T-helper 2 cell treated with Interferon-gamma antibody and Interleukin-4, amounts not matched to agents 5 μg/mL and 100 μg/mL, for 36 hours (primary cell): ENCODE measurements at regions not wholly inside any gene's neighbourhood (a gene's known extent, or its start where the extent isn't known, plus 50 kb on each side); places are given as distances from the start of the nearest gene placed in this dataset.

Experiments
- DNase-seq: peaks from one replicate; pipeline ENCODE4 v3.0.0; 2021; ENCODE audit warnings: low spot score
- H3K27ac Mint-ChIP-seq: one replicate; pipeline ENCODE4 v1.8.0; 2021; ENCODE audit warnings: mild to moderate bottlenecking, mixed read lengths
- H3K27me3 Mint-ChIP-seq: one replicate; pipeline ENCODE4 v1.8.0; 2021; ENCODE audit warnings: low read depth, mixed read lengths
- H3K36me3 Mint-ChIP-seq: one replicate; pipeline ENCODE4 v1.8.0; 2021; ENCODE audit warnings: low read depth, mixed read lengths
- H3K4me1 Mint-ChIP-seq: one replicate; pipeline ENCODE4 v1.8.0; 2021; ENCODE audit warnings: low read depth, mixed read lengths
- H3K4me3 Mint-ChIP-seq: one replicate; pipeline ENCODE4 v1.8.0; 2022; ENCODE audit warnings: mild to moderate bottlenecking, moderate library complexity, mixed read lengths
- H3K9me3 Mint-ChIP-seq: one replicate; pipeline ENCODE4 v1.8.0; 2021; ENCODE audit warnings: mixed read lengths

- Mint-ChIP-seq H3K4me3 (no peak overlapping the region), H3K4me1 (peaks cover 5% of the 10 kb centered on the region), H3K36me3 (peaks cover 40% of the 10 kb centered on the region), H3K27me3 (no peaks in the 10 kb centered on the region), H3K9me3 (peaks cover 50% of the 10 kb centered on the region), H3K27ac (no peak overlapping the region)
- no peak for DNase-seq
These were observed 848.0 kb downstream of the RNF144A start for GRCh38 chr2:7765236-7765635.

GRCh38 chr2:7766088-7766722, 849.0 kb downstream of the RNF144A start:
- Mint-ChIP-seq H3K36me3 (peaks cover 36% of the 10 kb centered on the region), H3K27ac (peak overlapping the region; percentile 60), H3K9me3 (peaks cover 46% of the 10 kb centered on the region), H3K27me3 (no peaks in the 10 kb centered on the region), H3K4me3 (no peak overlapping the region), H3K4me1 (peaks cover 6% of the 10 kb centered on the region)
- peak; percentile 44 for DNase-seq

GRCh38 chr2:7766978-7767565, 849.9 kb downstream of the RNF144A start:
- DNase-seq = no peak
- H3K4me3 Mint-ChIP-seq = no peak overlapping the region
- peaks cover 43% of the 10 kb centered on the region for H3K9me3 Mint-ChIP-seq
- no peak overlapping the region for H3K27ac Mint-ChIP-seq
- H3K36me3 Mint-ChIP-seq = peaks cover 34% of the 10 kb centered on the region
- no peaks in the 10 kb centered on the region for H3K27me3 Mint-ChIP-seq
- H3K4me1 Mint-ChIP-seq = peaks cover 11% of the 10 kb centered on the region

- peaks cover 36% of the 10 kb centered on the region for H3K9me3 Mint-ChIP-seq
- H3K27me3 Mint-ChIP-seq = no peaks in the 10 kb centered on the region
- H3K36me3 Mint-ChIP-seq = peaks cover 29% of the 10 kb centered on the region
These were observed 850.7 kb downstream of the RNF144A start for GRCh38 chr2:7767902-7768301.

GRCh38 chr2:7771781-7772180, 854.6 kb downstream of the RNF144A start:
- no peak overlapping the region for H3K4me3 Mint-ChIP-seq
- no peak for DNase-seq
- H3K9me3 Mint-ChIP-seq = peaks cover 13% of the 10 kb centered on the region
- H3K4me1 Mint-ChIP-seq = peaks cover 42% of the 10 kb centered on the region
- no peaks in the 10 kb centered on the region for H3K27me3 Mint-ChIP-seq
- no peak overlapping the region for H3K27ac Mint-ChIP-seq
- H3K36me3 Mint-ChIP-seq = peaks cover 11% of the 10 kb centered on the region

More at GRCh38 chr2:7767902-7768301, 850.7 kb downstream of the RNF144A start:
- peaks cover 13% of the 10 kb centered on the region for H3K4me1 Mint-ChIP-seq
- DNase-seq = no peak
- H3K4me3 Mint-ChIP-seq = no peak overlapping the region
- no peak overlapping the region for H3K27ac Mint-ChIP-seq

GRCh38 chr2:7773362-7774360, 856.4 kb downstream of the RNF144A start:
- peak overlapping the region; percentile 74 for H3K4me3 Mint-ChIP-seq
- H3K27me3 Mint-ChIP-seq = no peaks in the 10 kb centered on the region
- peaks cover 13% of the 10 kb centered on the region for H3K36me3 Mint-ChIP-seq
- H3K4me1 Mint-ChIP-seq = peaks cover 47% of the 10 kb centered on the region
- peak overlapping the region; percentile 77 for H3K27ac Mint-ChIP-seq
- DNase-seq = peak; percentile 78
- H3K9me3 Mint-ChIP-seq = peaks cover 13% of the 10 kb centered on the region

- peak overlapping the region; percentile 74 for H3K4me3 Mint-ChIP-seq
- DNase-seq = peak; percentile 42
- H3K4me1 Mint-ChIP-seq = peaks cover 49% of the 10 kb centered on the region
- peak overlapping the region; percentile 77 for H3K27ac Mint-ChIP-seq
- no peaks in the 10 kb centered on the region for H3K27me3 Mint-ChIP-seq
- peaks cover 8% of the 10 kb centered on the region for H3K36me3 Mint-ChIP-seq
- H3K9me3 Mint-ChIP-seq = peaks cover 6% of the 10 kb centered on the region
These were observed 857.3 kb downstream of the RNF144A start for GRCh38 chr2:7774481-7774880.

- H3K36me3 Mint-ChIP-seq = peaks cover 13% of the 10 kb centered on the region
- no peaks in the 10 kb centered on the region for H3K27me3 Mint-ChIP-seq
- no peak for DNase-seq
- H3K9me3 Mint-ChIP-seq = peaks cover 16% of the 10 kb centered on the region
- H3K27ac Mint-ChIP-seq = peak overlapping the region; percentile 33
- H3K4me1 Mint-ChIP-seq = peaks cover 51% of the 10 kb centered on the region
- H3K4me3 Mint-ChIP-seq = no peak overlapping the region
These were observed 860.5 kb downstream of the RNF144A start for GRCh38 chr2:7777668-7778067.

- Mint-ChIP-seq H3K4me3 (no peak overlapping the region), H3K4me1 (peaks cover 34% of the 10 kb centered on the region), H3K27me3 (no peaks in the 10 kb centered on the region), H3K9me3 (peaks cover 21% of the 10 kb centered on the region), H3K36me3 (peaks cover 27% of the 10 kb centered on the region), H3K27ac (no peak overlapping the region)
- DNase-seq = no peak
These were observed 863.1 kb downstream of the RNF144A start for GRCh38 chr2:7780321-7780720.

- no peak for DNase-seq
- no peak overlapping the region for H3K27ac Mint-ChIP-seq
- H3K4me3 Mint-ChIP-seq = no peak overlapping the region
- H3K9me3 Mint-ChIP-seq = peaks cover 21% of the 10 kb centered on the region
- no peaks in the 10 kb centered on the region for H3K27me3 Mint-ChIP-seq
- peaks cover 10% of the 10 kb centered on the region for H3K4me1 Mint-ChIP-seq
- peaks cover 31% of the 10 kb centered on the region for H3K36me3 Mint-ChIP-seq
These were observed 868.5 kb downstream of the RNF144A start for GRCh38 chr2:7785700-7786099.

- H3K4me1 Mint-ChIP-seq = no peaks in the 10 kb centered on the region
- H3K4me3 Mint-ChIP-seq = no peak overlapping the region
- H3K27me3 Mint-ChIP-seq = no peaks in the 10 kb centered on the region
- peaks cover 15% of the 10 kb centered on the region for H3K36me3 Mint-ChIP-seq
- DNase-seq = no peak
- no peak overlapping the region for H3K27ac Mint-ChIP-seq
- H3K9me3 Mint-ChIP-seq = peaks cover 7% of the 10 kb centered on the region
These were observed 871.5 kb downstream of the RNF144A start for GRCh38 chr2:7788736-7789135.

- Mint-ChIP-seq H3K4me3 (no peak overlapping the region), H3K4me1 (peaks cover 8% of the 10 kb centered on the region), H3K9me3 (peaks cover 17% of the 10 kb centered on the region), H3K36me3 (peaks cover 13% of the 10 kb centered on the region), H3K27ac (no peak overlapping the region), H3K27me3 (no peaks in the 10 kb centered on the region)
- no peak for DNase-seq
These were observed 874.9 kb downstream of the RNF144A start for GRCh38 chr2:7792031-7792651.

GRCh38 chr2:7795778-7796563, 878.8 kb downstream of the RNF144A start:
- peak overlapping the region; percentile 80 for H3K27ac Mint-ChIP-seq
- peaks cover 8% of the 10 kb centered on the region for H3K4me1 Mint-ChIP-seq
- H3K4me3 Mint-ChIP-seq = peak overlapping the region; percentile 30
- H3K27me3 Mint-ChIP-seq = no peaks in the 10 kb centered on the region
- H3K9me3 Mint-ChIP-seq = peaks cover 36% of the 10 kb centered on the region
- no peak for DNase-seq
- peaks cover 15% of the 10 kb centered on the region for H3K36me3 Mint-ChIP-seq
